Ureter (tissue), 1 donor: ENCODE measurements at regions not wholly inside any gene's neighbourhood (a gene's known extent, or its start where the extent isn't known, plus 50 kb on each side); places are given as distances from the start of the nearest gene placed in this dataset.
A peak's percentile ranks its signal among the peaks of the same experiment; 100 is the strongest.

ENCODE experiments used
- DNase-seq: peaks from one replicate; pipeline ENCODE4 v3.0.0-alpha.2; 2020; ENCODE audit warnings: low spot score
- donor health status: DM: yes; HTN: yes; CAD: no.

DNA sequence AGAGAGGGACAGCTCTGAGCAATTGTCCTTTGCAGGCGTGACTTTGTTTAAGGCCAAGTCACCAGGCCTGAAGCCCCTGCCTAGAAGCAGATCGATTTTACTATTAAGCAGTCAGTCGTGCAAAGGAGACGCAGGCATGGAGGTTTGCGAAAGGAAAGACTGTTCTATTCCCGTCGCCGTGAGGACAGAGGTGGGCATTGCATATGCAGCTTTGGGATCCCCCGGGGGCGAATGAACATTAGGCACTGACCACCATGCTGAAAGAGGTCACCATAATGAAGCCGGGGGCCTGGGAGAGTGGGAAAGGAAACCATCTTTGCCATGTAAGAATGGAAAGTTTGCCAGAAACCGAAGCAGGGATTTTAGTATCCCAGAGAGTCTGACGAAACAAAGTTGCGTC, 231.6 kb downstream of the BCL11A start:
- no peak for DNase-seq

DNA sequence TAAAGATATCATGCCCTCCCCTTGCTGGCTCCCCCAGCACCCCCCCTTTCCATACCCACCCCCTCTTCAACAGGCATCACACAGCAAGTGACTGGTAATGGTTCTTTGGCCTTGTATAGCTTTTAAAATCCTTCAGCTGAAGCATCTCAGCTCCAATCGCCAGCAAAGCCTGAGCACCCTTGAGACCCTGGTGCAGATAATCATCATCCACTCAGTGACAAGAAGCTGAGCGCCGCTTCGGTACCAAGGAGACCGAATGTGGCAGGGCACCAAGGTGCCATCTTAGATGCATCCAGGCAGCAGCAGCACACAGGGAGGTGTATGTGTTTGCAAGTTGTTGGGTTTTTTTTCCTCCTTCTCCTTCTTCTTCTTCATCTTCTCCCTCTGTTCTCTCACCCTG, 232.7 kb downstream of the BCL11A start:
- DNase-seq = no peak

GRCh38 chr2:60319031-60319547, 234.4 kb downstream of the BCL11A start:
- DNase-seq = no peak

DNA sequence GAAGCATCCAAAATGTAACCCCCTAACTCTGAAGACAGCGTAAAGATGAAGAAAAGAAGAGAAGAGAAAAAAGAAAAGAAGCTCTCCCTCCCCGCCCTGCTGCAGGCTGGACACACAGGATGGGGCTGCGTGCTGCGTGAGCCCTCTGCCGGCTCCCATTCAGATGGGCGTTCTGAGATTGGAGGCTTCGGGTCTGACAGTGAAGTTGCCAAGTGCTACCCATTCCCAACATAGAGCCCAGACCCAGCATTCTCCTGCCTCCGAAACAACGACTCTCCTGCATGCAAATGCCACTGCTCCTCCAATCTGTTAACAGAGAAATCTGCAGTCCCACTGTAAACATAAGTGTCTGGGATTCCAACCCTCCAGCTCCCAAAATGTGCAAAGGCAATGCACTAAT, 234.9 kb downstream of the BCL11A start:
- no peak for DNase-seq

GRCh38 chr2:60317844-60318243, 235.6 kb downstream of the BCL11A start:
- no peak for DNase-seq

DNA sequence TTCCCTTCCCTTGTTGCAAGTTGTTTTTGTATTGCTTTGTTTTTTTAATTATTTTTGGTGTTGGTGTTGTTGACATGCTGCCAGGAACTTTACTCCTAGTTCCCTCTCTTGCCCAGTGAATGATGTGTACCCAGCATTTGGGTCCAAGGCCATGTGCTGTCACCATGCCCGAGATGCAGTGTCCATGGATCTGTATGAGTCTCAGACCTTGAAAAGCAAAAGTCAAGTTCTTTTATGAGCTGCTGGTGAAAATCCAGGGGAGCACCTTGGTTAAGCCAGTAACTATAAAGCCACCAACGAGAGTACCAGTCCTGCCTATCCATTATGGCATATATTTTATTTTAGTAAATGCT, 236.4 kb downstream of the BCL11A start:
- DNase-seq = no peak

GRCh38 chr2:60316381-60317033, 236.9 kb downstream of the BCL11A start:
- DNase-seq = no peak

- no peak for DNase-seq
Observed at GRCh38 chr2:60313470-60314172, 239.8 kb downstream of the BCL11A start.

- no peak for DNase-seq
Observed at GRCh38 chr2:60312618-60313017, 240.8 kb downstream of the BCL11A start.

- no peak for DNase-seq
Observed at GRCh38 chr2:60311524-60311923, 241.9 kb downstream of the BCL11A start.

GRCh38 chr2:60309941-60310660, 243.4 kb downstream of the BCL11A start:
- DNase-seq = no peak

GRCh38 chr2:60309336-60309735, 244.1 kb downstream of the BCL11A start:
- no peak for DNase-seq

DNA sequence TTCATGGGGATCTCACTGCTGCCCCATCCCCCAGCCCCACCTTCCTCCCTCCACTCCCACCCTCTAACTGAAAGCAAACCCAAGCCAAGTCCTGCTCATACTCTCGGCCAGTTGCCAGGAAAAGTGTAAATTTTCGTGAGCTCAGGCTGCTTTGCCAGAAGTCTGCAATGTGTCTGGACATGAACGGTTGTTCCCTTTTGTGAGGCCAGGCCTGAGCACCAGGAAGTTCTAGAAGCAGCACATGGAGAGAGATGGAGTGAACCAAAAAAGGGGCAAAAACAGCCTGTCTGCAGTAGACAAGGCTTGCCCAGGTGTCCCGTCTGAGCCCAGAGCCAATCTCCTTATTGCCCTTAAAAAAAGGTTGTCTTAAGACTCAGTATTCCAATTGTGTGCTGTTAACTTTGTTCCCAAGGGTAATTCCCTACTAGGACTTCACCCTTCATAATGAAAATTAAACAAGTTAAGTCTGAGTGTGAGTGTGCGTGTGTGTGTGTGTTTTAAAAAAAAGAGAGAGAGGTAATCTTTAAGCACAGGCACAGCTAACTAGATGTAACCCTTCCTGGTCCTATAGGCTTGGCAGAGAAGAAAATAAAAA, 247.1 kb downstream of the BCL11A start:
- peak; percentile 72 for DNase-seq

- DNase-seq = no peak
Observed at GRCh38 chr2:60303680-60304079, 249.8 kb downstream of the BCL11A start.

DNA sequence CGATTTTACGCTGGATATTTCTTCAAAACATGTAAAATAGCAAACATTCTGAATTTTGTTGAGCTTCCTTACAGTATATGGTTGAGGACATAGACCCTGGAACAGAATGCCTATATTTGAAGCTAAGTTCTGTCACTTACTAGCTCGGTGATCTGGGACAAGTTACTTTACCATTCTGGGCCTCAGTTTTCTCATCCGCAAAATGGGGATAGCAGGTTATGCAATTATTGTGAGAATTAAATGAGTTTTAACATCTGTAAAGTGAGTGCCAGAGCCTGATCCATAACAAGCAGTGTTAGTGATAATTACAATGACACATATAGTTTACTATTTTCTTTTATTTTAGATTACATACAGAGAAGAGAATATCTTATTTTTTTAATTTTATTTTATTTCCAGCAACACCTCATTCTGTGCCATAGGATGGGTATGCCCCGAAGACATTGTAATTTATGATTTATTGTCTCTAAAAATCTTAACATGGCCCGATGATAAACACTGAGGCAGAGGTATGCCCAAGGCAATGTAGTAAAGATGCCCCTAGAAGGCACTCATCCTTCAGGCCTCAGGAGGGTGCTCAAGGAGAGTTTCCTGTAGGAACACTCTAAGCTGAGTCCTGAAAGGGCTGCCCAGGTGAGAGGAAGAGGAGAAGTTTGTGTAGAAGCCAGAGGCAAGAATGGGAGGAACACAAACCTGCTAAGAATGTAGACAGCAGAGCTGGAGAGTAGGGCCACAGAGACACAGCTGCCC, 250.9 kb downstream of the BCL11A start:
- no peak for DNase-seq

GRCh38 chr2:60301726-60302125, 251.7 kb downstream of the BCL11A start:
- DNase-seq = no peak

DNA sequence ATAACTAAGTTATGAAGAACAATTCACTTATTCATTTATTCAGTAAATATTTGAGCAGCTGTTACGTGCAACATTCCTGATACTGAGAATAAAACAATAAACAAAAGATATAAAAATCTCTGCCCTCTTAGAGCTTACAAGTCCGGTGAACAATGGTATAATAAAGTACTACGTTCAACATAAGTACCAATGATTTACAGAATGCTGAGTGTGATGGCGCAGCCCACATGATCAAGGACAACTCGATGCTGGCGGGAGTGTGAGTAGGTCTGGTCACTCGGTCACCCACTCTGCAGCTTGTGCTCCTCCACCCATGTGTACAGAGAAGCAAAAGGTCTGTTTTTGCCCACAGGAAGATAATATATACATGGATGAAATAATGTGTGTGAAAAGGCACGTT, 254.3 kb downstream of the BCL11A start:
- no peak for DNase-seq

DNA sequence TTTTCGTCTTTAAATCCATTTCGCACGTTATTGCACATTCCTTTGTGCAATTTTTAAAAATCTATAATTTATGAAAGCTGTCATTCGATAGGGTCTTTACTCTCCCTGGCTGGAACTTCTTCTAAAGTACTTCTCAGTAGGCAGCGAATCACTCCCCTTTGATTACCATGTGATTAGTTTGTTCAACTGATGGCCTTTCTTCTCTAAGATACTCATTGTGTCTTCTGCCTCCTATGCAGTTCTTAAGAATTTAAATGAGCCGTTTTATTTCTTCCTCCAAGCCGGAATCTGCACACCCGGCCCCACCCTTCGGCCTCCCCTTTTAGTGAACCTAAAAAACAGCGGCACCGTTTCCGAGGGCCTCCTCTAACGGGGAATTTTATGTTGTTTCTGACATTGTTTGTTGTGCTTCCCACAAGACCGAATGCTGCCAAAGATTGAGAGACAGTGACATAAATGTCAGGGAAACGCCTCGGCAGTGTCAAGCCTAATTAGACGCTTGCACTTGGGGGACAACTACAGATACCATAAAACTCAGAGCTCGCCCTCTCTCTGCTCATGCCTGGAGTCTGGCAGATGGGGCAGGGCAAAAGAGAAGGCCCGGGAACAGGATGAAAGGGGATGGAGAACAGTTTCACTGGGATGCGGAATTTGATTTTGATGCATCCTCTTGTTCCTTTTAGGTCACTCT, 255.3 kb downstream of the BCL11A start:
- no peak for DNase-seq

GRCh38 chr2:60297296-60298005, 256.0 kb downstream of the BCL11A start:
- no peak for DNase-seq

DNA sequence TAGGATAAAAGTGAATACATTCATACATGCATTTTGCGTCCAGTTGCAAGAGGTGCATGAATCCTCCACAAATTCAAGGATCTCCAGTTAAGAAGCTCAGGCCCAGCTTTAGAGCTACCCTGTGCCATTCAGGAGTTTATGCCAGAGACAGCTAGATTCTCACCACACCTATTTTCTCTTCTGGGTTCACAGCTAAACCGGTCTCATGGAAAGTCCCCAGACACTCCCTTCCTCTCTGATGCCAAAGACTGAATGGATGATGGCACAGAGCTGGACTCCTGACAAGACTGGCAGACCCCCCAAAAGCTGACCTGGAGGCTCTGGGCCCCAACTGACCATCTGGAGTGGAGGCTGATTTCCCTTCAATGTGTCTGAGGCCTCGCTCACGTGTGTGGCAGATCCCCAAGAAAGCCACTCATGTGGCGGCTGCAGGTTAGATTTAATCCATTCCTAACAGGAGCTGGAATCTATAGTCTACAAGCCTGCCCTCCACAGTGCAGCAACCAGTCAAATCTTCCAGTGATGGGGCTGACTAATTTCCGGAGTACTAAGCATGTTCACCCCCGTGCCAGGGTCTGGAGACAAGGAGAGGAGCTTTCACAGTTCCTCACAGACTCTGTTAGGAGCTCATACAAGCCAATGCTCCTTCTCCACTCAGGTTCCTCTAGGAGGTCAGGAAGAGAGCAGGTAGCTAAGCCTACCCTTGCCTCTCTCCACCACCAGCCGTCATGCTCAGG, 257.1 kb downstream of the BCL11A start:
- no peak for DNase-seq
